Ecto neural progenitor cell (in vitro differentiated cells): ENCODE measurements at regions not wholly inside any gene's neighbourhood (a gene's known extent, or its start where the extent isn't known, plus 50 kb on each side); places are given as distances from the start of the nearest gene placed in this dataset.

Source experiments
- DNase-seq: peaks from one replicate; pipeline ENCODE4 v3.0.0-alpha.2; 2018; ENCODE audit warnings: low spot score

DNA sequence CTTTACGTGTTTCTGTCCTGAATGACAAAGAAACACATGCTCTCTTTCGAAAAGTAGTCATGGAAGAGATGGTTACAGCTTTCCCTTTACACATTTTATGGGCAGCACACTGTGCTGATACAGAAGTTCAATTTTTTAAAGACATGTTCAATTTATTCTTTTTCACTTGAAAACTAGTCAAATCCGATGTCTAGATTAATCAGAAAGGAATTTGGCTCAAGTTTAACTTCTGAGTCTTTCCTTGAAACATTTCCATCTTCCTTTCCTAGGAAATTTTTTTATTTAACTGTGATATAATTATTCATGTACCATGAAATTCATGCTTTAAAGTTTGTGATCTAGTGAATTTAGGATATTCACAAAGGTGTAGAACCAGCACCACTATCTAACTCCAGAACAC, 360.1 kb downstream of the TNS3 start:
- no peak for DNase-seq

DNA sequence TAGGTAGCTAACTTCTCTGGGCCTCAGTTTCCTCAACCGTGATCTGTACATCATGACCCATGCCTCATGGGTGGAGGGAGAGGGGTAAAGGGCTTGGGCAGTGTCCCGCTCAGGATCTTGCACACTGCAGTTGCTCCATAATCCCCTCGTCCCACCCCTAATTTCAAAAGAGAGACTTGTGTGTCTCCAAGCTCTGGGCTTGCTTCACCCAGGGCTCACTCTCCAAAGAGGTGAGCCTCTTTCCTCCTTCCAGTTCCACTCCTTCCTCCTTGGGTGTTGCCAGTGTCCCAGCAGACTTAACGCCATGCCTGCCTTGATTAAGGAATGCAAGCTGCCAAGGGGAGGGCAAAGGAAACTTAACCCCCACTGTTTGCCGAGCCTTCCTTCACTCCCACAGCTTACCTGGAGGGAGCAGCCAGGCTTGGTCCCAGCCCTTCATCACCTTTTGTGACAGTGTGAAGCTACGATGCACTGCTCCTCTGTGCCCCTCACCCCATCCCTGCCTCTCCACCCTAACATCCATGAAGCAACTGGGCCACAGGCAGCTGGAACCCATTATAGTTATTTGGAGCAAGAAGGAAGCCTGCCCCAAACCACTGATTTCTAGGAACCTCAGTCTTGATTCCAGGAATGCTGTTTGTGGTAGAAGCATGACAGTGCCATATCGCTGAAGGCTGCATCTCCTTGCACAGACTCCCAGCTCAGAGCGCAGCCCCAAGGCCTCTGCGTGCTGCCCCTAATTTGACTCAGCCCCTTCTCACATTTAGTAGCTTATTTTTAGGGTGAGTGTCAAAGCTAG, 363.3 kb downstream of the TNS3 start:
- no peak for DNase-seq

DNA sequence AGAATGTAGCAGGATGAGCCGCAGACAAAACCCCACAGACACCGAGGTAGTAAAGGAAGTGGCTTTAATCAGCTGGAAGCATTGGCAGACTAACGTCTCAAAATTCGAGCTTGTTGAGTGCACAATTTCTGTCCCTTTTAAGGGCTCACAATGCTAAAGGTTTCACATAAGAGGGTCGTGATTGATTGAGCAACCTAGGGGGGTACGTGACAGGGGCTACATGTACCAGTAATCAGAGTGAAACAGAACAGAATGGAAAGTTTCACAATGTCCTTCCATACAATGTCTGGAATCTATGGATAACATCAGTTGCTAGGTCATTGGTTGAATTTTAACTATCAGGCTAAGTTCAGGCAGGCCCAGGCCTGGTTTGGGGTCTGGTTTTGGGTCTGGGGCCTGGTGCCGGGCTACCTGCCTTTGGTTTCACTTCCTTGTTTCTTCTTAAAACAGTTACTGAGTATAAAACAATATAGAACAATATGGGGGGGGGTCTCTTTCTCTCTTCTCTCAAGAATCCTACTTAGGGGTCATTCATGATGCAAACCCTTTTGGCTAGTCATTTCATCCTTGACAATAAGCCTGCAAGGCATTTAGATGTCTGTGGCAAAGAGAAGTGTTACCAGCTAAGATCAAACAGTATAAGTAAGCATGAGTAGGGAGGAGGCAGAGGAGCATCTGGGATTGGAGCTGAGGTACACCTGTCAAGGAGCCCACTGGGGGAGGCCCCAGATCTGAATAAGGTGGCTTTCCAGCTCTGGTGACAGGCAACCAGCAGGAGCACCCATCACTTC, 364.1 kb downstream of the TNS3 start:
- no peak for DNase-seq

DNA sequence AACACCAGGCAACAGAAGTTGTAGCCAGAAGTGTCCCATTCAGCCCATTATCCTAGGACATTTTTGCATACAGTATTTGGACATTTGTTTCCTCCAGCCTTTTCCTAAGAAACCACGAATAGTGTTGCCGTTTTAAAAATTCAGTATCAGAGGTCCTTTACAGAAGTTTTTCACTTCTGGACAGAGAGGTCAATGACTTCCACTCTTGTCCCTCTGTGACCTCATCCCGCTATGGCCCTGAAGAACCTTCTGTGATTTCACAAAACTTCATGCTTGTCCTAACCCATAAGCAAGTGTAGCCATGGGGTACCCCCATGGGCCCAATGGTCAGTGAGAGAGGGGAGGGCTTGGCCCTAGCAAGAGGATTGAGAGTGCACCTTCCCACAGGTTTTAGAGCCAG, 364.8 kb downstream of the TNS3 start:
- DNase-seq, result no peak

DNA sequence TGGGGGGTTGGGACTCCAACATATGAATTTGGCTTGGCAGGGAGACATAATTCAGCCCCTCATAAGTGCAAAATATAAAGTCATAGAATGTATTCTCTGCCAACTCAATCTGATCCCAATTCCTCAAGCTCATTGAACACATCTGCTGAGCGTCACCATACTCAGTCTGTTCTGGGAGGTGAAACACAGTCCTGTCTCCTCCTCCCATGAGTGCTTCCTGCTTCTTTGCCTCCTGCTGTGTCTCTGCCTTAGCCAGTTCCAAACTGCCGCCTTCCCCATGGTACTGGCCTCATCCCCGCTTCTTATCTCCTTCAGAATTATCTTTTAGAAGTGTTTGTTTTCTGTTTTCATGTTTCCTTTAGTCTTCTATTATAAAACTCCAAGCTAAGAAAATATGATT, 365.5 kb downstream of the TNS3 start:
- DNase-seq, result no peak

DNA sequence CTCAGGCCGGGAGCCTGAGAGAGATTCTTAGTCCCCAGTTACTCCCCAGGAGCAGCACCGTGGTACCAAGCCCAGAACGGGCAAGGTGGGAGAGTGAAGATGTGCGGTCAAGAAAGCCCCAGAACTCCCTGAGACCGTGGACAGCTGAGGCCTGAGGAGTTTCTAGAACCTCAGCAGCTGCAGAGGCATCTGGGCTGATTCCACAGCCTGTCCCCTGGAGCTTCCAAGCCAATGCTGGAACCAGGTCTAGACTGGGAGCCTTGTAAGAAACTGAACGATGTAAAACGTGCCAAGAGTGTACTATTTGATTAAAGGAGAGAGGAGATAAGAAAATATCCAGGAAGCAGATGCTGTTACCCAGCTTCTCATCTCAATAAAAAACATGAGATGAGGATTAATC, 366.3 kb downstream of the TNS3 start:
- no peak for DNase-seq

DNA sequence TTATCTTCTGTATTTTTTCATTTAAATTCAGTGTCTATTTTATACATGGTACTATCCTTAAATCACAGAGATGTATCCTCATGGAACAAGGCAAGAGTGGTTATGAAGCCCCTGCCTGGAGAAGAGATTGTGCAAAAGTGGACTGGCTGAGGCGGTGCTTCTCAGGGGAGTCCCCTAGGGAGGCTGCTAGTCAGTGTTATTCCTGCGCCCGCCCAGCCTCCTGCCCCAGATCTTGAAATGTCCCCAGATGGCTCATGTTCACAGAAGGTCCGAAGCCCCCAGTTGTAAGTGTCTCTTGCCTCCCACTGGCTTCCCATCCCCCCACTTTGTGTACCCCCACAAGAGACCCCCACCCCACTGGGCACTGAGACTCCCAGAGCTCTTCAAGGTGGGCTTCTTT, 366.9 kb downstream of the TNS3 start:
- DNase-seq, result no peak

DNA sequence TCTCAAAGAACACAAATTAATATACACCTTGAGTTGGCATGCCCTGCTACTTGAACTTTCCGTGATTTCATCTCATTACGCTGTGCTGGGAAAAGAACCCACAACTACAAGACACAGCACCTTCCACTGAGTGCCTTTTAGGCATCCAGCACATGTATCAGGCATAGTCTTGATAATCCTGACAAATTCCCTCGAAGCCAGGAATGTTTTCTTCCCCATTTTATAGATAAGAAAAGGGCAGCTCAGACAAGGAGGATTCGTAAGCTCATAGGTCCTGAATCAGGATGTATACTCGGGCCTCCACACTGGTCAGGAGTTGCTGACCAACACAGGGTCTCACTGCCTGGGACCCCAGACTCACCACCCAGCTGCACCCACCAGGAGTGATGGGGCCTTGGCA, 368.6 kb downstream of the TNS3 start:
- DNase-seq, result no peak

DNA sequence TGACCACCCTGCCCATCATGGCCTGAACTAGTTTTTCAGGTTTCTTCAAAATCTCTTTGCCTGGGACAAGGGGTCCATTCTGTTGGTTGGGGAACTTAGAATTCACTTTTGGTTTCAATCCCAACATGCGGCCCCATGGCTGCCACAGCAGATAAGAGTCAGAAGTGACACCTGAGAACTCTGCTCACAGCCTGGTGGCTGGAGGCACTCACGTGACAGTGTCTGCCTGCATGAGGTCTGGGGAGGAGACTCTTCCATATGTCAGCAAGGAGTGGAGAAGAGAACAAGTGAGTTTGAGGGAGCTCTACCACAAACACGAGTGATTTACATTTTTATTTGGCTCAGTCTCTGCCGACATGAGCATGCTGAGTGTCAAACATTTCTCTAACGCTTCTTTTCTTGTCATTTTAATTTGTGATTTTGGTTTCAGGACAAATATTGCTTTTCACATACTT, 370.4 kb downstream of the TNS3 start:
- no peak for DNase-seq

DNA sequence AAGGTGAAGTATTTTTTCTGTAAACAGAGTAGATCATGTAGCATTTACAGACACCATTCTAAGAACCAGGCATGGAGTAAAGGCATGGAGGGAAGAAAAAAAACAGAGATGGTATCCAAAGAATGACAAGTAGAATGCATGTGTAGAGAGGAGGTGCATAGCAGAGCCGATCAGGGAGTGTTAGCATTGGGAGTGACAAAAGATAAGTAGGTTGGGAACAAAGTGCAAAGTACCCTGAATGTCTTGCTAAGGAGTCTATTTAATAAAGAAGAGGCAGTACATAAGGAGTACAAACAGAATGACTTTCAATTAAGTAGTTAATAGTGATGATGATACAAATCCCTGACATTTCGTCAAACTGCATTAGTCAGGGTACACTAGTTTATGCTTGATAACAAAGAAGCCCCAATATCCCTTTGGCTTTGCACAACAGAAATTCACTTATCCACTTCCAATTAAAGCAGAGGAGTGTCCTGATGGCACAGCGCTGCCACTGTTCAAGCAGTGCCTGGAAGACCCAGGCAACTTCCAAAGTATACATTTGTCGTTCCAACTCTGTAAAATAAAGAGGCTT, 371.5 kb downstream of the TNS3 start:
- DNase-seq, result no peak

DNA sequence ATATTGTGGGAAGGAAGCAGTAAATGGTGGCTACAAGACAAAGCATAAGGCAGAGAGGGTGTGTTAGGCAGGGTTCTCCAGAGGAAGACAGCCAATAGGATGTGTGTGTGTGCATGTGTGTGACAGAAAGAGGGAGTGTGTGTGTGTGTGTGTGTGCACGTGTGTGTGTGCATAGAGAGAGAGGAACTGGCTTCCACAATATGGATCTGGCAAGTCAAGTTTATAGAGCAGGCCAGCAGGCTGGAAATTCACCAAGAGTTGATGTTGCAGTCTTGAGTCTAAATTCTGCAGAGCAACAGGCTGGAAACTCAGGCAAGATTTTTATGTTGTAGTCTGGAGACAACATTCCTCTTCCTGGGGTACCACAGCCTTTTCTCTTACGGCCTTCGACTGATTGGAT, 374.0 kb downstream of the TNS3 start:
- DNase-seq, result no peak

DNA sequence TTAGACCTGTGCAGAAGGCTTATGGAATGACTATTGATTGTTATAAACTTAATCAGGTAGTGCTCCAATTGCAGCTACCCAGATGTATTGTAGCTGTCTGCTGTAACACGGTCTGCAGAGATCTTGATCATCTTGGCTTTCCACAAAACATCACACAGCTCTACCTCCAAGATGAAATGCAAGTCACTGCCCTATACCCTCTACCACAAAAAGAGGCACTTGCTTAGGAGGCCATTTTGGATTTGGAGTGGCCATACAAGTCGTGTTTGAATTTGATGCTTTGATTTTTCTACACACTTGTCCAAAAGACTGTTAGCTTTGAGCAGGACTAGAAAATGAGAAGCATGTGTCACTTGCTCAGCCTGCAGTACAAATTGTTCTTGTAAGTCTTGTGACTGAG, 377.2 kb downstream of the TNS3 start:
- no peak for DNase-seq

DNA sequence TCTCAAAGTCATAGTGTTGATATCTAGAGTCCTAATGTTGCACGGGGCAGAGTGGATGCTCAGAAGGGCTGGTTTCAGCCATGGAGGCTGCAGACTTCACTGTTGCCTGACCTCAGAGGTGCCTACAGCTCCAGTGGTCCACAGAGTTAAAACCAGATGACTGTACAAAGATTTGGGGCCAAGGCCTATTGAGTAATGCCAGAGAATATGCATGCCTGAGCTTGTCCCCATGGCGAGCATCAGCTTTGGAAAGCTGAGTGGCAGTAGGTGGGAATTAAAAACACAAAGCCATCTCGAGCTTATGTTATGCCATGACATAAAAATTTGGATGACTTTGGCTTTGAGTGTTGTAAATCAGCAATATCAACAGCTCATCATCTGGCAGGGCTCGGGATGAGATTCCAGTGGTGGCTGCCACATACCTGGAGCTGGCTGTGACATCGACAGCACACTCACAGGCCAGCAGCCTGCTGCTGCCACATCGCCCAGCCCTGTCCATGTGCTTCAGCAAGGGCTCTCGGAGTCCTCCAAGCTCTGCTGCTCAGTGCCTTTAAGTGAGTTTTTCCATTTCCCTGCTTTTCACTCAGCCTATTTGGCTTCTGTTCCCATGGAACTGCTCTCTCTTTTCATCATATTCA, 379.6 kb downstream of the TNS3 start:
- DNase-seq, result no peak

DNA sequence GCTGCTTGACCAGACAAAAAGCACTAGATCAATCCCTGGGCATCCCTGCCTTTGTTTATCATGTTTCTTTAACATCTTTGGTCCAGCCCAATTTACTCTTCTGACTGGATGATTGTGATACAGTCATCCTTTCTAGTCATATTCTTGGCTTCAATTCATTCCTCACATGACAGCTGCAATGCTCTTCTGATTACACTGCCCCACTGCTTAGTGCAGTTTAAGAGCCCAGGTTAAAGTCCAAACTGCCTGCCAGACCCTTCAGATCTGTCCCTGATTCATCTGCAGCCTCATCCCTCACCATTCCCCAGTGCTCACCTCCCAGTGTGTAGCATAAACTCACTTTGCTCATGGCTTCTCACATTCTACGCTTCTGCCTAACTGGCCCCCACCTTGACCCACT, 383.8 kb downstream of the TNS3 start:
- DNase-seq, result no peak

DNA sequence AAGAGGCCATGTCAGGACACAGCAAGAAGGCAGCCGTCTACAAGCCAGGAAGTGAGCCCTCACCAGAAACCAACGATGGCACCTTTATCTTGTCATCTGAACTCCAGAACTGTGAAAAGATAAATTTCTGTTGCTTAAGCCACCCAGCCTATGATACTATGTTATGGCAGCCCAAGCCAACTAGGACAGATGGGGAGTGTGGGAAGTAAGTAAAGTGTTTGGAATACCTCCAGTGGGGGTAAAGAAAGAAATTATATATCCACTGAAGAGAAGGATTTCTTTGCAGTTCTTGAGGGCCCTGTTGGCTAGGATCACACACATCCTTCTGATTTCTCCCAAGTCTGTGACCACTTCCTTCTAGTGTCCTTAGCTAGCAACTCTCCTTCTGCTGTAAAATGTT, 384.4 kb downstream of the TNS3 start:
- DNase-seq, result no peak

DNA sequence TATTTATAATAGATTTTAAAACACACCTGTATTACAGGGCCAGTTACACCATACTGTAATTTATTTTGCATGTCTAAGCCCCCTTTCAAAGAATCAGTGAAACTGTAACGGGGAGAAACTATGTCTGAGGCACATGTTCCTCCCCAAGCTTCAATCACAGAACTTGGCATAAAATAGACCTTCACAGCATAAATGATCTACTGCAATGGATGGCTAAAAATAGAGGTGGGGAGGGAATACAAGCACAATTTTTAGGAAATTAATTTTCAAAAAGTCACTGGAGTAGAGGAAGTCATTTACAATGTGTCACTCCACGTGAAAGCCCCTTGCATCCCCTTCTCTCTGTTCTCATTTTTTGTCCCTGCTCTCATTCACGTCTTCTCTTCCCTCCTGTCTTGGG, 385.2 kb downstream of the TNS3 start:
- DNase-seq, result no peak

DNA sequence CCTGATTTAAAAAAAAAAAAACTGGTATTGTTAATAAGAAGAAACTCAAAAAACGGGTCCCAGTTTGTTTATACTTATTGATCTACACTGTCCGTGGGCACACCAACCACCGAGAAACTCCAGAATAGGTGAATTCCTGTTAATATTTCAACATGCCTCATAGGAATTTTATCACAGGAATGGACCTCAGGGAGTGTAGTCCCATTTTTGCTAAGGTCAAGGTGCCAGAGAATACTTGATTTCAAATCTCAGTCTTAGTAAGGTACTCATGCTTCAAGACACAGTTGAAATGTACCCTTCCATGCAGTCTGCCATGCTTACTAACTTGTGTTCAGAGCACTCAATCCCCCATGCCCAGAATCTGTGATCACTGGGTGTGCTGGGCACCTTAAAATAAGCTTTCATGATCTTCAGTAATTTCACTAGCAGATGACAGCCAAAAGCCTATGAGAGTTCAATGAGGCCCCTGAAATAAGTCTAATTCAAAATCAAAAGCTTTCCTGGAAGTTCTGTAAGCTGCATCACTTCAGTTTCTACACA, 385.7 kb downstream of the TNS3 start:
- no peak for DNase-seq

DNA sequence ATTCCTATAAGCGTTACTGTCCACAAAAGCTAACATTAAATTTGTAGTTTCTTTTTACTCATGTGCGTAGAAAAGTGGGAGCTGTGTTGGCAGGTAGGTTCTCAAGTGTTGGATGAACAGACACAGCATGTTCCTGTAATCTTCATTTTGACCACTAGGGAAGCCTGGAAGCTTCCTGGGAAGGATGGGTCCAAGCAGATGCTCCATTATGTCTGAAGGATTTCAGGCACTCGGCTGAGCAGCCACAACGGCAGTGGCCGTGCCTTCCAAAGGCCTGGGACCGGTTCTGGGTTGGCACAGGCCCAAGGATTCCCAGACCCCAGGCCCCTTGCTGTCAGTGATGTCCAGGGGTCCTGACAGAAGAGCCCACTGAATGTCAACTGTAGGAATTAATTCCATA, 386.3 kb downstream of the TNS3 start:
- DNase-seq, result no peak

DNA sequence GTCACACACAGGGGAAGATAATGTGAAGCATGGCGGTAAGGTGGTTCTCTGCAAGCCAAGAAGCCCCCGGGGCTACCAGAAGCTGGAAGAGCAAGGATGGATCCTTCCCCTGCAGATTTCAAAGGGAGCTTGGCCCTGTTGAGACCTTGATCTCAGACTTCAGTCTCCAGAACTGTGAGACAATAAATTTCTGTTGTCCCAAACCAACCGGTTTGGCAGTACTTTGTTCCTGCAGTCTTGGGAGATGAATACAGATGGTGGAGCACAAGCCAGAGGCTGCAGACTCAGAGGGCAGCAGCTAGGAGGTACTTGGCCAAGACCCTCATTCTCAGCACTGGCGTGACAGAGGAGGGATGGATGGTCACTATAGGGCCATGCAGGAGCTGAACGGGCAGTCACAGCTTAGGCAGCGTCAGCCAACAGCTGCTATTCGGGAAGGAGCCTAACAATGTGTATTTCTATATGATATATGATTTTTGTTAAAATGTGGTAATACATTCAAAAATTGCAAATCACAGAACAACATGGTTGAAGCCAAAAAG, 387.3 kb downstream of the TNS3 start:
- DNase-seq, result no peak

DNA sequence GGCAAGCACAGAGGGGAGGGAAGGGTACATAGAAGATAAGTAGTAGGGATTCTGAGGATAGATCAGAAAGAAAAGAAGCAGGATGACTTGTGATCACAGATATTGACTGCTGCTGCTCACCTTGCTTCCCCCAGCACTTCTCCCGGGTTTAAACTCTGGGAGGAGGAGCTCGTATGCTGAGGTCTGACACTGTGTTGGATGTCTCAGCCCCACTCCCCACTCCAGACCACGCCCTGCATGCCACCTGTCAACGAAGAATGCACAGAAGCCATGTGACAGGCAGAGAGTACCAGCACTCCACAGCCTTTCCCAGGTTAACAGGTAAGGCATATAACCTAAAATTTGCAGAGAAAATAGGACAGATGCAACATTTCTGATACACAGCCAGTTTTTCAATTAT, 388.9 kb downstream of the TNS3 start:
- DNase-seq, result no peak

DNA sequence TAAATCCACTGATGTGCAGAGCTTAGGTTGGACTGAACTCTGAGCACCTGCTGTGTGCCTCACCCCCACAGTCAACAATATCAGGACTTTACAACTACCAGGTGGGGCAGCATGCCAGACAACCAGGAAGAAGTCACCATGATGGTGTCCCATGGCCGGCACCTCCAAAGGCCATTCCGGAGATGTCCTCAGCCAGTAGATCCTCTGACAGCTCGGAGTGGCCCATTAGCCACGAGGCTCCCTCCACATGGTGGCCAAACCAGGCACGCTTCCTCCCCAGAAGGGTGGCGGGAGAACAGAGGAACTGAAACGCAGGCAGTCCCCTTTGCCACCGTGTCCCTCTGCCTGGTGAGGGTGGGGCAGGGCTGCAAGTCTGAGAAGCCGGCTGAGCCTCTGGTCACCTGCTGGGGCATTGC, 390.0 kb downstream of the TNS3 start:
- no peak for DNase-seq

DNA sequence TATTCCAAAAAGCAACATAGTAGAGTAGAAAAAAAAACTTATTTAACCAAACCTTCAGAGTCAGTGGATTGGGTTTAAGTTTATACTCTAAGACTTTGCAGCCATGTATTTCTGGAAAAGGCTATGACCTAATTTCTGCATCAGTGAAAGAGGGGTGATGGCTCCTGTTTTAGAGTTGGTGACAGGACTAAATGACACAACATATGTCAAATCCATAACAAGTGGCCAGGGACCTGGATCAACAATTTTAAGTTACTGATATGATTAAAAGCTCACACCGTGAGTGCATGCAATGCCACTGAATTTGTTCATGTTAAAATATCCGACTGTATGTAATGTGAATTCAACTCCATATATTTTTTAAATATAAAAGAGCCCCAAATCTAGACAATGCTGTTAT, 390.6 kb downstream of the TNS3 start:
- DNase-seq, result no peak
